GM12878 (cell line): ENCODE measurements at regions not wholly inside any gene's neighbourhood (a gene's known extent, or its start where the extent isn't known, plus 50 kb on each side); places are given as distances from the start of the nearest gene placed in this dataset.

Experiments
- ATAC-seq: fragments of 200-7000 bp; cut with Tn5 transposase; 3 replicates; pipeline ENCODE4 v1.9.1; 2020; ENCODE audit warnings: mild to moderate bottlenecking, moderate library complexity
- BruUV-seq: library from RNA; stranded (reverse); fragments of 400-500 nt; replicated peaks from 2 replicates; lab custom pipeline; 2021; lab: Mats Ljungman, UMichigan
- CTCF ChIA-PET: fragments of 300-600 bp; sonication (Branson Sonifier 250); formaldehyde crosslinking; extraction: SDS; loops from one replicate; lab custom pipeline; 2021; ENCODE audit warnings: inconsistent platforms; lab: Yijun Ruan, JAX
- POLR2A ChIA-PET: fragments of 350-600 bp; formaldehyde crosslinking; extraction: SDS; loops from one replicate; lab custom pipeline; 2021; ENCODE audit warnings: inconsistent platforms; lab: Charles Lee
- RAD21 ChIA-PET: fragments of 300-600 bp; sonication (Branson Sonifier 250); formaldehyde crosslinking; loops from one replicate; lab custom pipeline; 2023; ENCODE audit warnings: antibody characterized with exemption; ENCODE audit not compliant: unreplicated experiment; lab: Charles Lee
- SMC1A ChIA-PET: fragments of 300-600 bp; sonication (Branson Sonifier 250); formaldehyde crosslinking; loops from one replicate; lab custom pipeline; 2023; ENCODE audit not compliant: unreplicated experiment, uncharacterized antibody; lab: Charles Lee
- DNase-seq: peaks from one replicate; pipeline ENCODE4 v3.0.0-alpha.2; 2011; ENCODE audit warnings: low read depth, low spot score
- FAIRE-seq: peaks from 3 replicates; lab custom pipeline; 2011; peaks lifted over from hg19 to GRCh38; lab: Jason Lieb, UNC
- H2AFZ ChIP-seq: 2 replicates; pipeline ENCODE4 v1.6.0; 2011; ENCODE audit warnings: low read depth, low read length, control low read depth; ENCODE audit not compliant: control insufficient read depth
- H3K27ac ChIP-seq: 2 replicates; pipeline ENCODE4 v1.5.1; 2011; ENCODE audit warnings: control low read depth; ENCODE audit not compliant: control insufficient read depth, insufficient read depth
- H3K27me3 ChIP-seq, 2 experiments: replicated peaks in 1 of 2; 2 replicates each; pipeline versions ENCODE4 v1.6.0 to v1.6.1; 2011; ENCODE audit warnings: low read length in 1 of 2; ENCODE audit not compliant: control insufficient read depth in 2 of 2, insufficient read depth in 2 of 2
- H3K36me3 ChIP-seq, 2 experiments: 2 replicates each; pipeline ENCODE4 v1.5.1; 2011; ENCODE audit warnings: low read length in 1 of 2; ENCODE audit not compliant: control insufficient read depth in 2 of 2, insufficient read depth in 2 of 2
- H3K4me1 ChIP-seq: 2 replicates; pipeline ENCODE4 v1.6.1; 2011; ENCODE audit warnings: mild to moderate bottlenecking, low read length, moderate library complexity, mixed read lengths; ENCODE audit not compliant: control insufficient read depth, insufficient read depth
- H3K4me2 ChIP-seq: 2 replicates; pipeline ENCODE4 v1.6.0; 2011; ENCODE audit warnings: control low read depth; ENCODE audit not compliant: control insufficient read depth, insufficient read depth
- H3K4me3 ChIP-seq: fragments of 200-600 bp; sonication (generic); 2 replicates; pipeline ENCODE4 v1.5.1; 2016
- H3K79me2 ChIP-seq: 2 replicates; pipeline ENCODE4 v1.6.0; 2011; ENCODE audit warnings: low read length; ENCODE audit not compliant: control insufficient read depth, insufficient read depth
- H3K9ac ChIP-seq: 2 replicates; pipeline ENCODE4 v1.8.0; 2011; ENCODE audit warnings: low read length, control low read depth, mixed read lengths; ENCODE audit not compliant: control insufficient read depth, insufficient read depth
- H3K9me3 ChIP-seq: replicated peaks from 3 replicates; pipeline ENCODE4 v1.5.1; 2011; ENCODE audit warnings: mild to moderate bottlenecking, low read length; ENCODE audit not compliant: control insufficient read depth, insufficient read depth
- H4K20me1 ChIP-seq: 2 replicates; pipeline ENCODE4 v1.6.0; 2011; ENCODE audit not compliant: control insufficient read depth, insufficient read depth
- BHLHE40 ChIP-seq, 2 experiments: fragments of 450-650 bp in 1 of 2; IDR thresholded peaks; 2 replicates each; pipeline ENCODE4 v1.6.1; 2011 to 2017; ENCODE audit warnings: low read depth in 2 of 2, borderline replicate concordance in 1 of 2, improper control_type of control experiment in 1 of 2, low read length in 1 of 2, mild to moderate bottlenecking in 1 of 2
- DPF2 ChIP-seq: fragments of 450-650 bp; IDR thresholded peaks from 2 replicates; pipeline ENCODE4 v1.6.1; 2017; ENCODE audit warnings: mild to moderate bottlenecking
- EP300 ChIP-seq, 2 experiments: fragments of 150-350 bp in 1 of 2; IDR thresholded peaks; 2 replicates each; pipeline ENCODE4 v1.6.1; 2011 to 2012; ENCODE audit warnings: low read depth in 2 of 2, low read length in 2 of 2, borderline replicate concordance in 1 of 2, improper control_type of control experiment in 1 of 2, inconsistent platforms in 1 of 2; ENCODE audit not compliant: control insufficient read depth in 1 of 2
- HDAC2 ChIP-seq: fragments of 200-600 bp; sonication (generic); IDR thresholded peaks from 2 replicates; pipeline ENCODE4 v1.6.1; 2017
- KAT2A ChIP-seq: conservative IDR thresholded peaks from 2 replicates; pipeline ENCODE4 v1.6.1; 2011; ENCODE audit warnings: low read depth, low read length; ENCODE audit not compliant: control insufficient read depth
- LARP7 ChIP-seq: fragments of 450-650 bp; IDR thresholded peaks from 2 replicates; pipeline ENCODE4 v1.6.1; 2017; ENCODE audit warnings: mild to moderate bottlenecking
- MEF2B ChIP-seq: fragments of 450-650 bp; IDR thresholded peaks from 2 replicates; pipeline ENCODE4 v1.6.1; 2018; ENCODE audit warnings: mild to moderate bottlenecking, moderate library complexity; ENCODE audit not compliant: partially characterized antibody, poor library complexity, severe bottlenecking
- NFYA ChIP-seq: IDR thresholded peaks from 2 replicates; pipeline ENCODE4 v1.6.1; 2011; ENCODE audit warnings: low read depth, mild to moderate bottlenecking, low read length, improper control_type of control experiment, borderline replicate concordance
- NRF1 ChIP-seq: conservative IDR thresholded peaks from 2 replicates; pipeline ENCODE4 v1.6.1; 2011; ENCODE audit warnings: mild to moderate bottlenecking, low read depth, low read length, improper control_type of control experiment
- PAX5 ChIP-seq: IDR thresholded peaks from 2 replicates; pipeline ENCODE4 v1.6.1; 2011; ENCODE audit warnings: low read depth, low read length, borderline replicate concordance
- PAX8 ChIP-seq: fragments of 450-650 bp; IDR thresholded peaks from 2 replicates; pipeline ENCODE4 v1.6.1; 2017; ENCODE audit warnings: mild to moderate bottlenecking, moderate library complexity
- SIX5 ChIP-seq: IDR thresholded peaks from 2 replicates; pipeline ENCODE4 v1.6.1; 2011; ENCODE audit warnings: mild to moderate bottlenecking, low read depth, low read length, moderate library complexity; ENCODE audit not compliant: severe bottlenecking
- SPI1 ChIP-seq: IDR thresholded peaks from 2 replicates; pipeline ENCODE4 v1.6.1; 2011; ENCODE audit warnings: low read depth, mild to moderate bottlenecking, low read length, moderate library complexity, borderline replicate concordance; ENCODE audit not compliant: insufficient read depth
- TAF1 ChIP-seq: IDR thresholded peaks from 2 replicates; pipeline ENCODE4 v1.6.1; 2011; ENCODE audit warnings: mild to moderate bottlenecking, low read depth, low read length, borderline replicate concordance
- YY1 ChIP-seq: IDR thresholded peaks from 2 replicates; pipeline ENCODE4 v1.6.1; 2011; ENCODE audit warnings: low read depth, mild to moderate bottlenecking, low read length
- WGBS: methylation state at CpG from one replicate; pipeline ENCODE4 v1.1.6; 2016; ENCODE audit warnings: low lambda C conversion rate; ENCODE audit not compliant: insufficient replicate concordance, insufficient coverage; ENCODE audit errors: missing lambda C conversion rate; 5-methylcytosine and 5-hydroxymethylcytosine counted together
- in situ Hi-C: fragments of 300-500 bp; cut with MboI; formaldehyde crosslinking; loops from 9 replicates; pipeline ENCODE4 v1.14.3; 2018; ENCODE audit warnings: mixed read lengths
- intact Hi-C: fragments of 100-400 bp; cut with micrococcal nuclease; formaldehyde crosslinking; loops from one replicate; pipeline ENCODE4 v1.14.2; 2022; ENCODE audit not compliant: unreplicated experiment
- TF ChIP-seq, protein P1 (sequence below): IDR thresholded peaks from 2 replicates; pipeline ENCODE4 v1.6.1; 2011; ENCODE audit warnings: low read depth, low read length, improper control_type of control experiment, borderline replicate concordance

DNA sequence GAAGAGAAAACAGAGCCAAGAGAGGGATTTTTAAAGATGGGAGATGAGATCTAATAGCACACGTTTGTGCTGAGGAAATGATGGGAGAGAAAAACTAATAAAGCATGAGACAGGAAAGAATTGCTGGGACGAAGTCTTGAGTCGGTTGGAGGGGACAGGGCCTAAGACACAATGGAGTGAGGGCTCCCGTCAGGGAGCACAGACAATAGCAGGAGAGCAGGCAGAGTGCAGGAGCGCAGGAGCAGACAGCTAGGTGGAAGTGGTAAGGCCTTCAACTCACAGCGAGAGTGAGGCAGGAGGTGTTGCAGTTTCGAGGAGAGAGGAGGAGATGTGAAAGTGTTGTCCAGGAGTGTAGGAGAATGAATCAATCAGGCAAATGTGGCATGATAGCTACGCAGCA lies 59.9 kb upstream of the SOX13 start:
- in situ Hi-C loops: no loop called here
- ATAC-seq (no peak), FAIRE-seq (no peak), DNase-seq (no peak)
- Histone ChIP-seq H3K79me2 (no peaks in the 10 kb centered on the region), H3K36me3 (no peaks in the 10 kb centered on the region), H3K4me1 (no peaks in the 10 kb centered on the region), H3K27me3 (no peaks in the 10 kb centered on the region; a peak in 1 of 4 replicates), H3K9ac (no peak overlapping the region), H3K9me3 (no peaks in the 10 kb centered on the region), H2AFZ (no peak overlapping the region), H3K4me3 (no peak overlapping the region), H3K27ac (no peak overlapping the region), H3K4me2 (no peak overlapping the region), H4K20me1 (no peaks in the 10 kb centered on the region)
- BruUV-seq: no TSS peak
- SMC1A ChIA-PET: interaction anchor here (0.6 kb wide), 1 partner anchor 103 kb away, joined by 3 read pairs; no protein-coding TSS in a partner anchor
- 27% methylated on average over 8 of the region's 8 CpGs for WGBS
- TF ChIP-seq SPI1 (no peak), TAF1 (no peak), HDAC2 (no peak), NRF1 (no peak), MEF2B (no peak), YY1 (no peak)
- RAD21 ChIA-PET: no interaction called here
- POLR2A ChIA-PET: interaction anchor here (0.5 kb wide), 1 partner anchor 102 kb away, joined by 4 read pairs; no protein-coding TSS in a partner anchor
- CTCF ChIA-PET: interaction anchor here (0.6 to 2.2 kb wide), 3 partner anchors 38 to 796 kb away, joined by 3 to 7 read pairs (median 3); no protein-coding TSS in a partner anchor
- intact Hi-C loops: no loop called here

DNA sequence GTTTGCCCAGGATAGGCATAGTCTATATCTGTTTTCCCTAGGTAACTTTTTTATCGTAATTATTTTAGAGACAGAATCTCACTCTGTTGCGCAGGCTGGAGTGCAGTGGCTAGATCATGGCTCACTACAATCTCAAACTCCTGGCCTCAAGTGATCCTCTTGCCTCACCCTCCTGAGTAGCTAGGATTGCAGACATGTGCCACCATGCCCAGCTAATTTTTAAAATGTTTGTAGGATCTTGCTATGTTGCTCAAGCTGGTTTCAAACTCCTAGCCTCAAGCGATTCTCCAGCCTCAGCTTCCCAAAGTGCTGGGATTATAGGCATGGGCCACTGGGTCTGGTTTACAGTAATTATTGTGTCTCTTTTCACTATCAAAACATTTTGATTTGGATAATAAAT lies 58.6 kb upstream of the SOX13 start:
- Histone ChIP-seq H3K27ac (no peak overlapping the region), H3K4me1 (no peaks in the 10 kb centered on the region), H3K4me3 (no peak overlapping the region), H3K36me3 (no peaks in the 10 kb centered on the region), H3K9me3 (no peaks in the 10 kb centered on the region), H3K4me2 (no peak overlapping the region), H3K27me3 (no peaks in the 10 kb centered on the region; a peak in 1 of 4 replicates), H2AFZ (no peak overlapping the region), H3K79me2 (no peaks in the 10 kb centered on the region), H3K9ac (no peak overlapping the region), H4K20me1 (no peaks in the 10 kb centered on the region)
- DNase-seq: no peak
- ATAC-seq: no peak
- WGBS: 83% methylated on average over 3 of the region's 3 CpGs
- in situ Hi-C loops: no loop called here
- ChIA-PET POLR2A (no interaction called here), CTCF (interaction anchor here (2.2 kb wide), 1 partner anchor 115 kb away, joined by 7 read pairs; no protein-coding TSS in a partner anchor), SMC1A (no interaction called here), RAD21 (no interaction called here)
- FAIRE-seq: no peak
- intact Hi-C loops: no loop called here
- no TSS peak for BruUV-seq
- TF ChIP-seq EP300 (IDR thresholded peaks at IDR 0.05; ENCODE audit: borderline replicate concordance in 1 of 2, control insufficient read depth in 1 of 2, low read depth in 2 of 2, low read length in 2 of 2): no peak
- no peak for TF ChIP-seq KAT2A
- no peak for TF ChIP-seq DPF2
- TF ChIP-seq PAX5: no peak
- TF ChIP-seq, protein P1, sequence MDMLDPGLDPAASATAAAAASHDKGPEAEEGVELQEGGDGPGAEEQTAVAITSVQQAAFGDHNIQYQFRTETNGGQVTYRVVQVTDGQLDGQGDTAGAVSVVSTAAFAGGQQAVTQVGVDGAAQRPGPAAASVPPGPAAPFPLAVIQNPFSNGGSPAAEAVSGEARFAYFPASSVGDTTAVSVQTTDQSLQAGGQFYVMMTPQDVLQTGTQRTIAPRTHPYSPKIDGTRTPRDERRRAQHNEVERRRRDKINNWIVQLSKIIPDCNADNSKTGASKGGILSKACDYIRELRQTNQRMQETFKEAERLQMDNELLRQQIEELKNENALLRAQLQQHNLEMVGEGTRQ: no peak
- no peak for TF ChIP-seq NFYA
- TF ChIP-seq SIX5: no peak
- TF ChIP-seq BHLHE40 (IDR thresholded peaks at IDR 0.05; ENCODE audit: borderline replicate concordance in 1 of 2, low read depth in 2 of 2, low read length in 1 of 2): no peak
- no peak for TF ChIP-seq PAX8
- TF ChIP-seq LARP7: no peak
